ENCODE measurements at regions not wholly inside any gene's neighbourhood (a gene's known extent, or its start where the extent isn't known, plus 50 kb on each side); places are given as distances from the start of the nearest gene placed in this dataset.

DNA sequence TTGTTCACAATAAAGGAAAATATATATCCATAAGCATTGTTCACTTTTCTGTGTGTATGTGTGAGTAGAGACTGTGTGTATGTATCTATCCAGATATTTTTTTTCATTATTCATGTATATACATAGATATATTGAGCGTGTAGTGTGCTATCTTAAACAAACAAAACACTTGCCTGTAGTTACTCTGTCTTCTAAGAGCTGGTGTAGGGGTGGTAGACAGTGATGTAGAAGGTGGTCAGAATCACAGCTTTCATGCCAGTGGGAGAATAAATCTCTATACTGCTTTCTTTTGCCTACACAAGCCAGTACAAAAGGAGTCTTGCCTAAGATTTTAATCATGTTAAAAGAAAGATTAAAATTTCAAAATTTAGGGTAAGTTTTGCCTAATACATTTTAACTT, 122.0 kb downstream of the UCHL5 start:
- Mint-ChIP-seq H3K27ac (ENCODE audit: unreplicated experiment) (no peak overlapping the region), H3K4me1 (no peaks in the 10 kb centered on the region), H3K27me3 (ENCODE audit: low read depth) (no peaks in the 10 kb centered on the region), H3K36me3 (ENCODE audit: low read depth) (no peaks in the 10 kb centered on the region), H3K4me3 (no peak overlapping the region), H3K9me3 (no peaks in the 10 kb centered on the region)
- TF ChIP-seq CTCF (conservative IDR thresholded peaks at IDR 0.05), result no peak
- no peak for DNase-seq (ENCODE audit: low read depth, low spot score)

- DNase-seq (ENCODE audit: low read depth, low spot score), result no peak
- H3K9me3 Mint-ChIP-seq, result peaks cover under 1% of the 10 kb centered on the region
- H3K27ac Mint-ChIP-seq (ENCODE audit: unreplicated experiment), result no peak overlapping the region
- no peaks in the 10 kb centered on the region for H3K36me3 Mint-ChIP-seq (ENCODE audit: low read depth)
- H3K4me1 Mint-ChIP-seq, result no peaks in the 10 kb centered on the region
- H3K4me3 Mint-ChIP-seq, result no peak overlapping the region
- H3K27me3 Mint-ChIP-seq (ENCODE audit: low read depth), result no peaks in the 10 kb centered on the region
- no peak for TF ChIP-seq CTCF (conservative IDR thresholded peaks at IDR 0.05)
These were observed 119.7 kb downstream of the UCHL5 start for GRCh38 chr1:192939440-192939839.

- Mint-ChIP-seq H3K4me3 (no peak overlapping the region), H3K27ac (ENCODE audit: unreplicated experiment) (no peak overlapping the region), H3K9me3 (peaks cover 4% of the 10 kb centered on the region), H3K27me3 (ENCODE audit: low read depth) (no peaks in the 10 kb centered on the region), H3K4me1 (no peaks in the 10 kb centered on the region), H3K36me3 (ENCODE audit: low read depth) (no peaks in the 10 kb centered on the region)
- no peak for TF ChIP-seq CTCF (conservative IDR thresholded peaks at IDR 0.05)
- no peak for DNase-seq (ENCODE audit: low read depth, low spot score)
These were observed 118.5 kb downstream of the UCHL5 start for GRCh38 chr1:192940658-192941057.

- Mint-ChIP-seq H3K36me3 (ENCODE audit: low read depth) (no peaks in the 10 kb centered on the region), H3K27ac (ENCODE audit: unreplicated experiment) (no peak overlapping the region), H3K4me1 (no peaks in the 10 kb centered on the region), H3K27me3 (ENCODE audit: low read depth) (no peaks in the 10 kb centered on the region), H3K4me3 (no peak overlapping the region), H3K9me3 (peaks cover 6% of the 10 kb centered on the region)
- TF ChIP-seq CTCF (conservative IDR thresholded peaks at IDR 0.05), result no peak
- no peak for DNase-seq (ENCODE audit: low read depth, low spot score)
These were observed 117.3 kb downstream of the UCHL5 start for GRCh38 chr1:192941722-192942411.

DNA sequence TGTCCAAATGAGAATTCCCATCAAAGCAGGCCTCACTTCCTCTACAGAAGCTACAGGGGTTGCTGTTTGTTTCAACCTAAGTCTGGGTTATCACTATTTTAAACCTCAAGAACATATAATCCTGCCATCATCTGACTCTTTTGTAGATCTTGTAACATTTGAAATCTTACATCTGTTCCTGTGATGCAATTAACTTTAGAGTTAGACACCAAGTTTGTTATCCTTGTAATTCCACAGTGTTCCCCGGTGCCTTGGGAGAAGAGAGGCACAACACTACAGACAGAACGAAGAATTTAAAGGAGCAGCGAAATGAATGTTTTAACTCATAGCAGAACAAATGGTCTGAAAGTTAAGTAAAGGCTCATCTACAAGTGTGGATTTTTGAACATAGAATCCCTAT, 116.1 kb downstream of the UCHL5 start:
- no peak overlapping the region for H3K27ac Mint-ChIP-seq (ENCODE audit: unreplicated experiment)
- TF ChIP-seq CTCF (conservative IDR thresholded peaks at IDR 0.05), result no peak
- H3K36me3 Mint-ChIP-seq (ENCODE audit: low read depth), result no peaks in the 10 kb centered on the region
- H3K4me1 Mint-ChIP-seq, result no peaks in the 10 kb centered on the region
- DNase-seq (ENCODE audit: low read depth, low spot score), result no peak
- H3K4me3 Mint-ChIP-seq, result no peak overlapping the region
- peaks cover 6% of the 10 kb centered on the region for H3K9me3 Mint-ChIP-seq
- H3K27me3 Mint-ChIP-seq (ENCODE audit: low read depth), result no peaks in the 10 kb centered on the region
